Mucosa of descending colon (tissue), 3 donors: ENCODE measurements at regions not wholly inside any gene's neighbourhood (a gene's known extent, or its start where the extent isn't known, plus 50 kb on each side); places are given as distances from the start of the nearest gene placed in this dataset.

ENCODE experiments used
- ATAC-seq: fragments of 200-7000 bp; cut with Tn5 transposase; one replicate; pipeline ENCODE4 v1.9.1; 2020; ENCODE audit warnings: mild to moderate bottlenecking, moderate library complexity
- DNase-seq, 3 donors: peaks; one replicate each; pipeline ENCODE4 v3.0.0-alpha.2; 2020
- H3K36me3 ChIP-seq: fragments of 200-600 bp; one replicate; pipeline ENCODE4 v1.8.0; 2021; ENCODE audit warnings: low read depth, mild to moderate bottlenecking
- H3K4me1 ChIP-seq: fragments of 200-600 bp; one replicate; pipeline ENCODE4 v1.8.0; 2021; ENCODE audit warnings: low read depth, mild to moderate bottlenecking
- H3K4me3 ChIP-seq: fragments of 200-600 bp; one replicate; pipeline ENCODE4 v1.8.0; 2021; ENCODE audit warnings: mild to moderate bottlenecking
- H3K9me3 ChIP-seq: fragments of 200-600 bp; one replicate; pipeline ENCODE4 v1.8.0; 2021; ENCODE audit warnings: mild to moderate bottlenecking
- CTCF ChIP-seq: fragments of 200-600 bp; IDR thresholded peaks from one replicate; pipeline ENCODE4 v1.8.0; 2022; ENCODE audit warnings: antibody characterized with exemption, mild to moderate bottlenecking
- intact Hi-C, 2 donors: fragments of 100-400 bp; cut with DNase I in 1 of 2; cut with micrococcal nuclease in 1 of 2; formaldehyde crosslinking; loops; one replicate each; pipeline versions ENCODE4 v1.11.0 to v1.11.1; 2022; cut with DNase I, micrococcal nuclease
- donor health status: DM: no; HTN: no; CAD: no; lungs with moderate emphysema.
- donor health status: DM: no; HTN: no; CAD: no.
- donor health status: DM: no; HTN: yes; CAD: no.

GRCh38 chr6:86820750-86821149, 116.6 kb upstream of the HTR1E start:
- TF ChIP-seq CTCF, result no peak
- H3K9me3 ChIP-seq, result peaks cover 28% of the 10 kb centered on the region
- H3K4me1 ChIP-seq, result no peaks in the 10 kb centered on the region
- no peak overlapping the region for H3K4me3 ChIP-seq
- intact Hi-C loops, result no loop called here
- ATAC-seq, result no peak
- no peaks in the 10 kb centered on the region for H3K36me3 ChIP-seq
- no peak for DNase-seq

GRCh38 chr6:86793649-86794048, 143.7 kb upstream of the HTR1E start:
- H3K4me1 ChIP-seq, result no peaks in the 10 kb centered on the region
- intact Hi-C loops, result no loop called here
- TF ChIP-seq CTCF, result no peak
- H3K36me3 ChIP-seq, result no peaks in the 10 kb centered on the region
- H3K4me3 ChIP-seq, result no peak overlapping the region
- H3K9me3 ChIP-seq, result peaks cover 14% of the 10 kb centered on the region
- ATAC-seq (no peak), DNase-seq (no peak)

- peaks cover 8% of the 10 kb centered on the region for H3K9me3 ChIP-seq
- H3K4me1 ChIP-seq, result no peaks in the 10 kb centered on the region
- H3K4me3 ChIP-seq, result no peak overlapping the region
- ATAC-seq, result no peak
- H3K36me3 ChIP-seq, result no peaks in the 10 kb centered on the region
- no peak for TF ChIP-seq CTCF
- intact Hi-C loops, result no loop called here
- DNase-seq, result no peak
Measured at GRCh38 chr6:86791476-86791875, 145.9 kb upstream of the HTR1E start.

- ATAC-seq (no peak), DNase-seq (no peak)
- Histone ChIP-seq H3K9me3 (peaks cover 3% of the 10 kb centered on the region), H3K4me1 (no peaks in the 10 kb centered on the region), H3K36me3 (no peaks in the 10 kb centered on the region), H3K4me3 (no peak overlapping the region)
- no peak for TF ChIP-seq CTCF
- intact Hi-C loops, result no loop called here
Measured at GRCh38 chr6:86789779-86790411, 147.4 kb upstream of the HTR1E start.

GRCh38 chr6:86782328-86782727, 155.0 kb upstream of the HTR1E start:
- DNase-seq, result no peak
- intact Hi-C loops, result no loop called here
- H3K4me1 ChIP-seq, result no peaks in the 10 kb centered on the region
- no peak for ATAC-seq
- TF ChIP-seq CTCF, result no peak
- H3K36me3 ChIP-seq, result no peaks in the 10 kb centered on the region
- H3K9me3 ChIP-seq, result peaks cover 5% of the 10 kb centered on the region
- H3K4me3 ChIP-seq, result no peak overlapping the region

- no peaks in the 10 kb centered on the region for H3K4me1 ChIP-seq
- H3K36me3 ChIP-seq, result no peaks in the 10 kb centered on the region
- no peak for TF ChIP-seq CTCF
- H3K4me3 ChIP-seq, result no peak overlapping the region
- H3K9me3 ChIP-seq, result peaks cover 5% of the 10 kb centered on the region
- ATAC-seq, result no peak
- intact Hi-C loops, result no loop called here
- DNase-seq, result no peak
Measured at GRCh38 chr6:86780923-86781322, 156.4 kb upstream of the HTR1E start.
